H1 (cell line): ENCODE measurements at regions not wholly inside any gene's neighbourhood (a gene's known extent, or its start where the extent isn't known, plus 50 kb on each side); places are given as distances from the start of the nearest gene placed in this dataset.

Source experiments
- CTCF ChIA-PET: fragments of 300-600 bp; sonication (Branson Sonifier 250); formaldehyde crosslinking; loops from one replicate; lab custom pipeline; 2021; ENCODE audit not compliant: partially characterized antibody; lab: Charles Lee
- POLR2A ChIA-PET: fragments of 300-600 bp; sonication (Branson Sonifier 250); formaldehyde crosslinking; loops from one replicate; lab custom pipeline; 2021; ENCODE audit warnings: inconsistent platforms; ENCODE audit not compliant: partially characterized antibody; lab: Charles Lee
- DNase-seq, 2 experiments: peaks; one replicate each; pipeline versions ENCODE4 v3.0.0 to v3.0.0-alpha.2; 2010 to 2022; ENCODE audit warnings: low spot score in 2 of 2, low read depth in 1 of 2, mixed read lengths in 1 of 2
- FAIRE-seq: peaks from 2 replicates; lab custom pipeline; 2011; peaks lifted over from hg19 to GRCh38; lab: Jason Lieb, UNC
- H2AFZ ChIP-seq: 2 replicates; pipeline ENCODE4 v1.8.1; 2012; ENCODE audit warnings: low read length, inconsistent platforms
- H2AK5ac ChIP-seq: 2 replicates; pipeline ENCODE4 v1.6.1; 2013; ENCODE audit warnings: low read depth, low read length
- H2BK120ac ChIP-seq: replicated peaks from 2 replicates; pipeline ENCODE3; 2013; ENCODE audit warnings: low read depth, low read length, inconsistent platforms
- H2BK12ac ChIP-seq: 2 replicates; pipeline ENCODE4 v1.6.1; 2013; ENCODE audit warnings: low read depth, low read length
- H2BK15ac ChIP-seq: 2 replicates; pipeline ENCODE4 v1.6.1; 2013; ENCODE audit warnings: low read length
- H2BK20ac ChIP-seq: 2 replicates; pipeline ENCODE4 v1.6.1; 2013; ENCODE audit warnings: low read length
- H2BK5ac ChIP-seq: 2 replicates; pipeline ENCODE4 v1.6.1; 2013; ENCODE audit warnings: low read depth, low read length
- H3K14ac ChIP-seq: 2 replicates; pipeline ENCODE4 v1.6.1; 2013; ENCODE audit warnings: inconsistent platforms; ENCODE audit not compliant: insufficient read length
- H3K18ac ChIP-seq: 2 replicates; pipeline ENCODE4 v1.6.1; 2013; ENCODE audit warnings: low read length; ENCODE audit errors: extremely low read depth
- H3K23ac ChIP-seq: 2 replicates; pipeline ENCODE4 v1.6.1; 2013; ENCODE audit warnings: inconsistent platforms; ENCODE audit not compliant: insufficient read length
- H3K23me2 ChIP-seq: 2 replicates; pipeline ENCODE4 v1.6.1; 2013; ENCODE audit warnings: low read depth, low read length
- H3K27ac ChIP-seq: 2 replicates; pipeline ENCODE4 v1.6.1; 2011; ENCODE audit warnings: low read depth, low read length, inconsistent platforms
- H3K27me3 ChIP-seq, 4 experiments: replicated peaks in 1 of 4; 1 replicate in 1 of 4; 2 replicates in 3 of 4; pipeline versions ENCODE4 v1.6.1 to v1.8.1; 2011 to 2013; ENCODE audit warnings: low read length in 3 of 4, mild to moderate bottlenecking in 3 of 4, inconsistent platforms in 2 of 4, mixed read lengths in 2 of 4, moderate library complexity in 1 of 4; ENCODE audit not compliant: control insufficient read depth in 3 of 4, insufficient read depth in 3 of 4; ENCODE audit errors: extremely low read depth in 1 of 4
- H3K36me3 ChIP-seq, 4 experiments: 2 replicates each; pipeline versions ENCODE4 v1.6.1 to v1.8.1; 2011 to 2013; ENCODE audit warnings: mild to moderate bottlenecking in 4 of 4, low read length in 3 of 4, moderate library complexity in 2 of 4, control low read depth in 1 of 4, inconsistent platforms in 1 of 4; ENCODE audit not compliant: insufficient read depth in 4 of 4, control insufficient read depth in 2 of 4
- H3K4ac ChIP-seq: replicated peaks from 2 replicates; pipeline ENCODE3; 2013; ENCODE audit warnings: low read length, low read depth, mixed read lengths, inconsistent platforms; ENCODE audit not compliant: insufficient read length
- H3K4me1 ChIP-seq, 4 experiments: replicated peaks in 1 of 4; 1 replicate in 1 of 4; 2 replicates in 3 of 4; pipeline versions ENCODE4 v1.6.1 to v1.8.1; 2011 to 2013; ENCODE audit warnings: low read length in 3 of 4, inconsistent platforms in 2 of 4, mixed read lengths in 1 of 4; ENCODE audit not compliant: insufficient read depth in 4 of 4, control insufficient read depth in 3 of 4
- H3K4me2 ChIP-seq, 2 experiments: 2 replicates each; pipeline versions ENCODE4 v1.6.1 to v1.8.1; 2011 to 2013; ENCODE audit warnings: low read depth in 2 of 2, low read length in 2 of 2, control low read depth in 1 of 2, inconsistent platforms in 1 of 2, mild to moderate bottlenecking in 1 of 2; ENCODE audit not compliant: insufficient read depth in 1 of 2
- H3K4me3 ChIP-seq, 4 experiments: fragments of 200-600, 300-600 bp in 1 of 4; sonication (generic), shearing (Covaris generic), sonication (Bioruptor Twin) in 1 of 4; 2 replicates each; pipeline versions ENCODE4 v1.5.1 to v1.8.1; 2011 to 2016; ENCODE audit warnings: low read length in 4 of 4, low read depth in 3 of 4, control low read depth in 2 of 4, inconsistent platforms in 2 of 4, mild to moderate bottlenecking in 2 of 4, mixed read lengths in 1 of 4, moderate library complexity in 1 of 4; ENCODE audit not compliant: insufficient read depth in 2 of 4; ENCODE audit errors: extremely low read depth in 1 of 4
- H3K56ac ChIP-seq: replicated peaks from 2 replicates; pipeline ENCODE3; 2013; ENCODE audit warnings: low read depth, mild to moderate bottlenecking, mixed read lengths, low read length, inconsistent platforms; ENCODE audit not compliant: insufficient read length
- H3K79me1 ChIP-seq: 2 replicates; pipeline ENCODE4 v1.6.1; 2013; ENCODE audit warnings: low read depth, low read length, control low read depth
- H3K79me2 ChIP-seq, 2 experiments: 2 replicates each; pipeline versions ENCODE4 v1.6.1 to v1.8.1; 2012 to 2013; ENCODE audit warnings: low read length in 2 of 2, mild to moderate bottlenecking in 2 of 2, inconsistent platforms in 1 of 2; ENCODE audit not compliant: insufficient read depth in 2 of 2, control insufficient read depth in 1 of 2
- H3K9ac ChIP-seq, 4 experiments: replicated peaks in 1 of 4; 1 replicate in 1 of 4; 2 replicates in 3 of 4; pipeline versions ENCODE4 v1.6.1 to v1.8.1; 2011 to 2013; ENCODE audit warnings: low read depth in 3 of 4, low read length in 3 of 4, control low read depth in 2 of 4, mild to moderate bottlenecking in 2 of 4, moderate library complexity in 2 of 4, inconsistent platforms in 1 of 4; ENCODE audit errors: extremely low read depth in 1 of 4
- H3K9me3 ChIP-seq, 2 experiments: 2 replicates each; pipeline versions ENCODE4 v1.6.1 to v1.8.1; 2012 to 2013; ENCODE audit warnings: mild to moderate bottlenecking in 2 of 2, moderate library complexity in 2 of 2, control low read depth in 1 of 2, inconsistent platforms in 1 of 2, low read depth in 1 of 2, low read length in 1 of 2, mixed read lengths in 1 of 2; ENCODE audit not compliant: insufficient read depth in 2 of 2
- H4K20me1 ChIP-seq, 2 experiments: replicated peaks in 1 of 2; 2 replicates each; pipeline versions ENCODE3 to v1.8.1; 2011 to 2013; ENCODE audit warnings: inconsistent platforms in 2 of 2, low read length in 2 of 2, mild to moderate bottlenecking in 1 of 2; ENCODE audit not compliant: insufficient read depth in 2 of 2, control insufficient read depth in 1 of 2
- H4K5ac ChIP-seq: 2 replicates; pipeline ENCODE4 v1.6.1; 2013; ENCODE audit warnings: low read length, low read depth, mixed read lengths, inconsistent platforms; ENCODE audit not compliant: insufficient read length
- H4K8ac ChIP-seq: 2 replicates; pipeline ENCODE4 v1.8.0; 2013; ENCODE audit warnings: mild to moderate bottlenecking, moderate library complexity, low read length, inconsistent platforms; ENCODE audit not compliant: insufficient read depth; ENCODE audit errors: extremely low read depth
- H4K91ac ChIP-seq: replicated peaks from 2 replicates; pipeline ENCODE3; 2013; ENCODE audit warnings: low read length, mixed read lengths, inconsistent platforms; ENCODE audit not compliant: insufficient read length
- BACH1 ChIP-seq: IDR thresholded peaks from 2 replicates; pipeline ENCODE4 v1.6.1; 2012; ENCODE audit warnings: low read length, improper control_type of control experiment
- BCL11A ChIP-seq, 2 experiments: IDR thresholded peaks; one replicate each; pipeline ENCODE4 v1.6.1; 2011; ENCODE audit warnings: low read depth in 2 of 2, low read length in 2 of 2, mild to moderate bottlenecking in 2 of 2
- GTF2F1 ChIP-seq: IDR thresholded peaks from 2 replicates; pipeline ENCODE4 v1.6.1; 2012; ENCODE audit warnings: low read depth, low read length, improper control_type of control experiment, borderline replicate concordance
- KDM1A ChIP-seq: fragments of 200-600, 300-600 bp; sonication (generic); IDR thresholded peaks from 2 replicates; pipeline ENCODE4 v1.7.1; 2016; ENCODE audit warnings: mild to moderate bottlenecking, low read length, borderline replicate concordance
- MAX ChIP-seq: IDR thresholded peaks from 2 replicates; pipeline ENCODE4 v1.6.1; 2012; ENCODE audit warnings: inconsistent platforms
- NANOG ChIP-seq: IDR thresholded peaks from 2 replicates; pipeline ENCODE4 v1.6.1; 2011; ENCODE audit warnings: low read length, low read depth, mild to moderate bottlenecking, inconsistent platforms; ENCODE audit not compliant: insufficient read depth, poor library complexity, severe bottlenecking
- NRF1 ChIP-seq: IDR thresholded peaks from 2 replicates; pipeline ENCODE4 v1.6.1; 2011; ENCODE audit warnings: mild to moderate bottlenecking, low read depth, low read length, improper control_type of control experiment
- POLR2A ChIP-seq, 2 experiments: IDR thresholded peaks; 1 replicate in 1 of 2; 2 replicates in 1 of 2; pipeline ENCODE4 v1.6.1; 2011; ENCODE audit warnings: low read depth in 2 of 2, low read length in 2 of 2, mild to moderate bottlenecking in 2 of 2; ENCODE audit errors: control extremely low read depth in 1 of 2
- POLR2AphosphoS5 ChIP-seq: IDR thresholded peaks from 2 replicates; pipeline ENCODE4 v1.6.1; 2011; ENCODE audit warnings: low read depth, low read length
- RBBP5 ChIP-seq: IDR thresholded peaks from 2 replicates; pipeline ENCODE4 v1.7.1; 2012; ENCODE audit warnings: low read depth, mild to moderate bottlenecking, inconsistent platforms, low read length, moderate library complexity, borderline replicate concordance
- RXRA ChIP-seq: IDR thresholded peaks from 2 replicates; pipeline ENCODE4 v1.6.1; 2011; ENCODE audit warnings: low read depth, mild to moderate bottlenecking, low read length, moderate library complexity; ENCODE audit not compliant: insufficient read depth
- SRF ChIP-seq: IDR thresholded peaks from 2 replicates; pipeline ENCODE4 v1.6.1; 2011; ENCODE audit warnings: mild to moderate bottlenecking, low read depth, low read length, moderate library complexity
- TEAD4 ChIP-seq: IDR thresholded peaks from 2 replicates; pipeline ENCODE4 v1.6.1; 2012; ENCODE audit warnings: low read depth, low read length, inconsistent platforms, mixed read lengths
- USF2 ChIP-seq: IDR thresholded peaks from 2 replicates; pipeline ENCODE4 v1.6.1; 2011; ENCODE audit warnings: low read length, improper control_type of control experiment
- WGBS, 2 experiments: shearing (Covaris generic) in 1 of 2; methylation state at CpG; one replicate each; pipeline versions ENCODE4 v1.1.6 to v1.1.7; 2013 to 2015; ENCODE audit warnings: low lambda C conversion rate in 2 of 2, mixed read lengths in 2 of 2, inconsistent platforms in 1 of 2, low coverage in 1 of 2, missing lambda C conversion rate in 1 of 2; ENCODE audit not compliant: insufficient replicate concordance in 2 of 2, insufficient coverage in 1 of 2, insufficient read length in 1 of 2; ENCODE audit errors: extremely low coverage in 1 of 2, missing lambda C conversion rate in 1 of 2; 5-methylcytosine and 5-hydroxymethylcytosine counted together

GRCh38 chr1:106225403-106225802 lies 831.1 kb upstream of the PRMT6 start:
- ChIA-PET CTCF (no interaction called here), POLR2A (no interaction called here)
- no peaks in the 10 kb centered on the region for H4K20me1 ChIP-seq
- H3K9ac ChIP-seq, result no peak overlapping the region
- no peaks in the 10 kb centered on the region for H3K36me3 ChIP-seq
- H3K9me3 ChIP-seq, result no peaks in the 10 kb centered on the region
- no peak overlapping the region for H3K4me3 ChIP-seq
- no peak overlapping the region for H4K8ac ChIP-seq
- H3K27me3 ChIP-seq, result no peaks in the 10 kb centered on the region
- H2BK12ac ChIP-seq, result no peak overlapping the region
- no peak overlapping the region for H4K5ac ChIP-seq
- H3K18ac ChIP-seq, result no peak overlapping the region
- H3K4me1 ChIP-seq, result no peaks in the 10 kb centered on the region
- no peak overlapping the region for H2BK120ac ChIP-seq
- H3K14ac ChIP-seq, result no peak overlapping the region
- no peaks in the 10 kb centered on the region for H3K23me2 ChIP-seq
- no peak overlapping the region for H2BK5ac ChIP-seq
- H2AFZ ChIP-seq, result no peak overlapping the region
- no peak for DNase-seq
- no peaks in the 10 kb centered on the region for H3K79me1 ChIP-seq
- H2AK5ac ChIP-seq, result no peak overlapping the region
- WGBS, 2 experiments, result 93% methylated on average over 3 of the region's 3 CpGs; no CpG with 5 or more reads in 1 of the 2 experiments
- H3K4me2 ChIP-seq, result no peak overlapping the region
- no peak overlapping the region for H3K4ac ChIP-seq
- no peak overlapping the region for H4K91ac ChIP-seq
- no peak for FAIRE-seq
- no peak overlapping the region for H3K27ac ChIP-seq
- H2BK15ac ChIP-seq, result no peak overlapping the region
- H3K56ac ChIP-seq, result no peak overlapping the region
- no peak overlapping the region for H2BK20ac ChIP-seq
- no peak overlapping the region for H3K23ac ChIP-seq
- H3K79me2 ChIP-seq, result no peaks in the 10 kb centered on the region
- TF ChIP-seq RXRA, result no peak
- no peak for TF ChIP-seq POLR2AphosphoS5
- TF ChIP-seq NANOG, result no peak
- no peak for TF ChIP-seq KDM1A
- TF ChIP-seq GTF2F1, result no peak
- no peak for TF ChIP-seq RBBP5
- TF ChIP-seq BCL11A (IDR thresholded peaks at IDR 0.05; ENCODE audit: low read depth in 2 of 2, low read length in 2 of 2), result no peak
- no peak for TF ChIP-seq POLR2A (IDR thresholded peaks at IDR 0.05; ENCODE audit: control extremely low read depth in 1 of 2, low read depth in 2 of 2, low read length in 2 of 2)
- no peak for TF ChIP-seq TEAD4
- no peak for TF ChIP-seq SRF
- no peak for TF ChIP-seq BACH1
- TF ChIP-seq NRF1, result no peak
- no peak for TF ChIP-seq MAX
- no peak for TF ChIP-seq USF2
